GM23248 (cell line): ENCODE measurements at regions not wholly inside any gene's neighbourhood (a gene's known extent, or its start where the extent isn't known, plus 50 kb on each side); places are given as distances from the start of the nearest gene placed in this dataset.
"Not testable (repeated sequence)": the region's sequence is repeated elsewhere in the genome, so short reads cannot be mapped to it uniquely, and the experiment has no call there.

Source experiments
- EZH2 ChIP-seq: fragments of 200-600 bp; sonication (generic); IDR thresholded peaks from 2 replicates; pipeline ENCODE4 v1.6.1; 2018; ENCODE audit warnings: antibody characterized with exemption, mild to moderate bottlenecking; ENCODE audit not compliant: insufficient read depth, poor library complexity, severe bottlenecking
- EZH2phosphoT487 ChIP-seq: fragments of 200-600 bp; sonication (generic); IDR thresholded peaks from 2 replicates; pipeline ENCODE4 v1.6.1; 2018; ENCODE audit warnings: antibody characterized with exemption, moderate library complexity, mild to moderate bottlenecking, low read depth; ENCODE audit not compliant: insufficient read depth

- TF ChIP-seq EZH2, EZH2phosphoT487: not testable (repeated sequence)
These were observed 862.0 kb downstream of the TUBA3C start for GRCh38 chr13:18319653-18320052.
